Coronary artery (tissue), 2 donors: ENCODE measurements at regions not wholly inside any gene's neighbourhood (a gene's known extent, or its start where the extent isn't known, plus 50 kb on each side); places are given as distances from the start of the nearest gene placed in this dataset.

ENCODE experiments used
- DNase-seq: peaks from one replicate; pipeline ENCODE4 v3.0.0-alpha.2; 2017; ENCODE audit warnings: low spot score
- H3K27ac ChIP-seq, 2 donors: fragments of 200-600 bp; sonication (generic); one replicate each; pipeline ENCODE4 v1.5.1; 2016 to 2019
- H3K4me3 ChIP-seq: fragments of 200-600 bp; sonication (generic); 2 replicates; pipeline ENCODE4 v1.5.1; 2016; ENCODE audit warnings: mild to moderate bottlenecking, moderate library complexity
- TF ChIP-seq, protein P1 (sequence below): fragments of 200-600 bp; sonication (generic); IDR thresholded peaks from one replicate; pipeline ENCODE4 v1.5.1; 2019; ENCODE audit warnings: antibody characterized with exemption

DNA sequence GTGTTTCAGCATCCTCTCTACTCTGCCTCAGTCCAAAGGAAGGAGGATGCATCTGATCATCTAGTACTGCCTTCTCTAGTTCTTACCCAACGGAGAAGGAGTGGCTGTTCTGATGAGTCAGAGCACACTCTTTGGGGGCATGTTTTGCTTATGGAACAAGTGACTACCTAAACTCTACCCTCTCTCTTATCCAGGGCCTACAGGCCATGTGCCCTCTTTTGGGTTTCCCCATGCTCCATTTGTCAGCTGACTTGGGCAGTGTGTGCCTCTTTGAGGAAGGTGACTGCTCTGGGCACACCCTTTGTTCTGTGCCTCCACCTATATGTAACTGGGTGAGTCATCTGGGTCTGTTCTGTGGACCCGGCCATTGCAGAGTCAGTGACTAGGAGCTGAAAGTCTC is 89.6 kb upstream of the BNC2 start:
- H3K4me3 ChIP-seq: no peak overlapping the region
- no peak for DNase-seq
- TF ChIP-seq, protein P1, sequence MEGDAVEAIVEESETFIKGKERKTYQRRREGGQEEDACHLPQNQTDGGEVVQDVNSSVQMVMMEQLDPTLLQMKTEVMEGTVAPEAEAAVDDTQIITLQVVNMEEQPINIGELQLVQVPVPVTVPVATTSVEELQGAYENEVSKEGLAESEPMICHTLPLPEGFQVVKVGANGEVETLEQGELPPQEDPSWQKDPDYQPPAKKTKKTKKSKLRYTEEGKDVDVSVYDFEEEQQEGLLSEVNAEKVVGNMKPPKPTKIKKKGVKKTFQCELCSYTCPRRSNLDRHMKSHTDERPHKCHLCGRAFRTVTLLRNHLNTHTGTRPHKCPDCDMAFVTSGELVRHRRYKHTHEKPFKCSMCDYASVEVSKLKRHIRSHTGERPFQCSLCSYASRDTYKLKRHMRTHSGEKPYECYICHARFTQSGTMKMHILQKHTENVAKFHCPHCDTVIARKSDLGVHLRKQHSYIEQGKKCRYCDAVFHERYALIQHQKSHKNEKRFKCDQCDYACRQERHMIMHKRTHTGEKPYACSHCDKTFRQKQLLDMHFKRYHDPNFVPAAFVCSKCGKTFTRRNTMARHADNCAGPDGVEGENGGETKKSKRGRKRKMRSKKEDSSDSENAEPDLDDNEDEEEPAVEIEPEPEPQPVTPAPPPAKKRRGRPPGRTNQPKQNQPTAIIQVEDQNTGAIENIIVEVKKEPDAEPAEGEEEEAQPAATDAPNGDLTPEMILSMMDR: no peak
- H3K27ac ChIP-seq: no peak overlapping the region

DNA sequence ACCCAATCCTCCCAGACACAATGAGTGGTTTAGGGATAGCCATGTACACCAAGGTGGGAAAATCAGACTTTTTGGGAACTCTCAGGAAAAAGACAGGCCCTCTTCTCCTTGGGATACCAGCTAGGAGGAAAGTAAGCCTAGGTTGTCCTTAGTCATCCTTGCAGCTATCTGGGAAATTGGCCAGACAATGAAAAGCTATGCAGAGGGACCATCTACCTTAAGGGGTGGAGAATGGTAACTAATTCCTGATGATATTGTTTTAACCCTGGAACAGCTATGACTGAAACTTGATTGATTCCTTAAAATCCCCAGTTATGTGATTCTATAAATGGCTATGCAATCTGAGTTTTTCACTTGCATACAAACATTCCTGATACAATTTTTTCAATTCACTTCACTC is 88.9 kb upstream of the BNC2 start:
- Histone ChIP-seq H3K27ac (no peak overlapping the region), H3K4me3 (no peak overlapping the region)
- TF ChIP-seq, protein P1: no peak
- DNase-seq: no peak

DNA sequence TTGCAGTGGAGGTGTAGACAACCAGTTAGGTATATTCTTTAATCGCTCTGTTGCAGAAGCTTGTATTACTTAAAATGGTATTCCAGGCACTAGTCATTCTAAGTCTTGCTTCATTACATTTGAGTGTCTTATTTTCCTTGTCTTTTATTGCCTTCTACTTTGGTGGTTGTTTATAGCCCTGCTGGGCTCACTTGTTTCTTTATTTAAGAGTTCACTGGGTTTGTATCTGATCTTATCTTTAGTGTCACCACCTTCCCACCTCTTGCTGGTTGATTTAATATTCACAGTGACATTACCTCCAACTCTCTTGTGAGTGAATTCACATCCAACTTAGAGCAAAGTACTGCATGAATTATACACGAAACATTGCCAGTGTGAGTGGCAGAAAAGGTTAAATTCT is 83.6 kb upstream of the BNC2 start:
- DNase-seq: no peak
- TF ChIP-seq, protein P1: no peak
- Histone ChIP-seq H3K27ac (no peak overlapping the region), H3K4me3 (no peak overlapping the region)

DNA sequence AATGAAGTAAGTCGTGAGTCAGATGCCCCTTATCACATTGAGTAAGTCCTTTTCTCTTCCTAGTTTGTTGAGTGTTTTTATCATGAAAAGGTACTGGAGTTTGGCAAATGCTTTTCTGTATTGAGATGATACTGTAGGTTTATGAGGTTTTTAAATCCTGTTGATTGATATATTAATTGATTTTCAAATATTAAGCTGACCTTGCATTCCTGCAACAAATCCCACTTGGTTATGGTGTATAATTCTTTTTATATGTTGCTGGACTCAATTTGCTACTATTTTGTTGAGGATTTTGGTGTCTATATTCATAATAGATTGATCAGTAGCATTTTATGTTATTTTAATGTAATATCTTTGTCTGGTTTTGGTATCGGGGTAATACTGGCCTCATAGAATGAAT is 81.0 kb upstream of the BNC2 start:
- Histone ChIP-seq H3K4me3 (no peak overlapping the region), H3K27ac (no peak overlapping the region)
- DNase-seq: no peak
- TF ChIP-seq, protein P1: no peak

DNA sequence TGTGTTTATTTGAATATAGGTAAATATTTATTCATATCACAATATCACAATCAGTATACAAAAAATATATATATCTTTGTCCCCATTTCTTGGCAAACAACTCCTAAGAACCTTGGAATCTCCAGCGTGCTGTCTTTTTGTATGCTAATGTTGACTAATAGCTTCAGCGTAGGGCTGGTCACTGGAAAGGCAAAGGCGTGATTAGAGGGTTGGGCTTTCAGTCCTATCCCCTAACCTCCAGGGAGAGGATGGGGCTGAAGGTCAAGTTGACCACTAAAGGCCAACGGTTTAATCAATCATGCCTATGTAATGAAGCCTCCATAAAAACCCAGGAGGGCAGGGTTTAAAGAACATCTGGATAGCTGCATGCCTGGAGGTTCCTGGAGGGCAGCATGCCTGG is 79.6 kb upstream of the BNC2 start:
- no peak overlapping the region for H3K4me3 ChIP-seq
- DNase-seq: no peak
- no peak overlapping the region for H3K27ac ChIP-seq
- TF ChIP-seq, protein P1: no peak

DNA sequence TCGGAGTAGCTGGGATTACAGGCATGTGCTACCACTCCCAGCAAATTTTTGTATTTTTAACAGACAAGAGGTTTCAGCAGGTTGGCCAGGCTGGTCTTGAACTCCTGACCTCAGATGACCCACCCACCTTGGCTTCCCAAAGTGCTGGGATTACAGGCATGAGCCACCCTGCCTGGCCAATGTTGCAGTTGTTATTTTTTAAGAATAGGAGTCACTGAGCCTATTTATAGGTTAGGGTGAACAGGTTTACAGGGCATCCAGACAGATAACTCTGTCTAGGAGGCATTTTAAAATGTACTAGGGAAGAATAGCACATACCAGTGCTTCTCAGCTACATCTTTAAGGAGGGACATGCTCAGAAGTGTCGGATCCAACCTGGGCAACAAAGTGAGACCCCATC is 60.1 kb upstream of the BNC2 start:
- Histone ChIP-seq H3K4me3 (no peak overlapping the region), H3K27ac (no peak overlapping the region)
- DNase-seq: no peak
- TF ChIP-seq, protein P1: no peak

DNA sequence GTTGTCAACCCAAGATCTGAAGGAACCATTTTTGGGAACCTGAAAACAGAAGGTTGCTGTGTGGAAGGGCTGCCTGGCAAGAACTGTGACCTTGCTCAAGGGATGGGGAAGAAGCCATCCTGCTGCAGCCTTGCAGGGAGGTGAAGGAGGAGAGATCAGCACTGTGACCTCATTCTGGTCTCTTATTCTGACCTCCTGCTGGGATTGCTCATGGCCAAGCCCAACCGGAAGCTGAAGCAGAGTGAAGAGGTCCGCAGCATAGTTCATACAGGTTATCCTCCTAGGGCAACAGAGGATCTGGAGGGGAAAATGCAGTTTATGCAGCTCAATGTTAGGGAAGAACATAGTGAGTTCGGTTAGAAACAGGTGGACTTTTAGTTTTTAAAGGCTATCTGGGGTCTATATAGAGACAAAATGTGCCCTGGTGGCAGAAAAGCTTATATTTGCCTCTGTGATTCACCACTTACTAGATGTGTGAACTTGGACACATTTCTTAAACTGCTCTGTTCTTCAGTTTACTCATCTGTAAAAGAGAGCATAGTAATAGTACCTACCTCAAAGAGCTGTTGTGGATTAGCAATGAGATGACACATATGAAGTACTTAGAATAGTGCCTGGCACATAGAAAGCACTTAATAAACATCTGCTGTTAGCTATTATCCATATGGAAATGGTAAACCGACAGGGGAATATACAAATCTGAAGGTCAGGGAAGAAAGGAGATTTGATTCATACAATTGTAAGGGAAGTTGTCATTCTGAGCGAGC is 57.9 kb upstream of the BNC2 start:
- TF ChIP-seq, protein P1: no peak
- no peak for DNase-seq
- Histone ChIP-seq H3K27ac (no peak overlapping the region), H3K4me3 (no peak overlapping the region)
